NB4 (cell line): ENCODE measurements at regions not wholly inside any gene's neighbourhood (a gene's known extent, or its start where the extent isn't known, plus 50 kb on each side); places are given as distances from the start of the nearest gene placed in this dataset.

ENCODE experiments used
- DNase-seq: peaks from one replicate; pipeline ENCODE4 v3.0.0; 2010; ENCODE audit warnings: low read depth
- H3K4me3 ChIP-seq: one replicate; pipeline ENCODE4 v1.5.1; 2011; ENCODE audit warnings: mild to moderate bottlenecking, low read depth, low read length, moderate library complexity
- MYC ChIP-seq: IDR thresholded peaks from 2 replicates; pipeline ENCODE4 v1.6.1; 2011; ENCODE audit warnings: low read depth, low read length
- POLR2A ChIP-seq: IDR thresholded peaks from 2 replicates; pipeline ENCODE4 v1.6.1; 2011; ENCODE audit warnings: mild to moderate bottlenecking; ENCODE audit not compliant: insufficient read length; ENCODE audit errors: extremely low read depth
- TF ChIP-seq, protein P1 (sequence below): IDR thresholded peaks from one replicate; pipeline ENCODE4 v1.5.1; 2012; ENCODE audit warnings: low read depth, low read length
- TF ChIP-seq, protein P2 (sequence below): IDR thresholded peaks from 2 replicates; pipeline ENCODE4 v1.6.1; 2011; ENCODE audit warnings: low read depth, low read length

DNA sequence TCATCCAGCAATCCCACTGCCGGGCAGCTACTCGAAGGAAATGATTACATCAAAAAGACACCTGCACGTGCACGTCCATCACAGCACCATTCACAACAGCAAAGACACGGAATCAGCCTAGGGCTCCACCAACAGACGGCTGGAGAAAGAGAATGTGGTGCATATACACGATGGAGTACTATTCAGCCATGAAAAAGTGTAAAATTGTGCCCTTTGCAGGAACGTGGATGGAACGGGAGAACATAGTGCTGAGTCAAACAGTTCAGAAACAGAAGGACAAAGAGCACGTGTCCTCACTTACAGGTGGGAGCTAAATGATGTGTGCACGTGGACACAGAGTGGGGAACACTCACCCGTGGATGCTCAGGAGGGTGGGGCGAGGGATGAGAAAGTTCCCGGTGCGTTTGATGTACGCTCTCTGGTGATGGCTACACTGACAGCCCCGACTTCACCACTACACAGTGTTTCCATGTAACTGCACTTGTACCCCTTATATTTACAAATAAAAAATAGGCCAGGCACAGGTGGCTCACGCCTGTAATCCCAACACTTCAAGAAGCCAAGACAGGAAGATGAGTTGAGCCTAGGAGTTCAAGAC lies 92.0 kb downstream of the PDGFA start:
- TF ChIP-seq, protein P1, sequence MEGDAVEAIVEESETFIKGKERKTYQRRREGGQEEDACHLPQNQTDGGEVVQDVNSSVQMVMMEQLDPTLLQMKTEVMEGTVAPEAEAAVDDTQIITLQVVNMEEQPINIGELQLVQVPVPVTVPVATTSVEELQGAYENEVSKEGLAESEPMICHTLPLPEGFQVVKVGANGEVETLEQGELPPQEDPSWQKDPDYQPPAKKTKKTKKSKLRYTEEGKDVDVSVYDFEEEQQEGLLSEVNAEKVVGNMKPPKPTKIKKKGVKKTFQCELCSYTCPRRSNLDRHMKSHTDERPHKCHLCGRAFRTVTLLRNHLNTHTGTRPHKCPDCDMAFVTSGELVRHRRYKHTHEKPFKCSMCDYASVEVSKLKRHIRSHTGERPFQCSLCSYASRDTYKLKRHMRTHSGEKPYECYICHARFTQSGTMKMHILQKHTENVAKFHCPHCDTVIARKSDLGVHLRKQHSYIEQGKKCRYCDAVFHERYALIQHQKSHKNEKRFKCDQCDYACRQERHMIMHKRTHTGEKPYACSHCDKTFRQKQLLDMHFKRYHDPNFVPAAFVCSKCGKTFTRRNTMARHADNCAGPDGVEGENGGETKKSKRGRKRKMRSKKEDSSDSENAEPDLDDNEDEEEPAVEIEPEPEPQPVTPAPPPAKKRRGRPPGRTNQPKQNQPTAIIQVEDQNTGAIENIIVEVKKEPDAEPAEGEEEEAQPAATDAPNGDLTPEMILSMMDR: no peak
- TF ChIP-seq MYC (no peak), POLR2A (no peak)
- TF ChIP-seq, protein P2, sequence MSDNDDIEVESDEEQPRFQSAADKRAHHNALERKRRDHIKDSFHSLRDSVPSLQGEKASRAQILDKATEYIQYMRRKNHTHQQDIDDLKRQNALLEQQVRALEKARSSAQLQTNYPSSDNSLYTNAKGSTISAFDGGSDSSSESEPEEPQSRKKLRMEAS: no peak
- no peak for DNase-seq
- no peak overlapping the region for H3K4me3 ChIP-seq

DNA sequence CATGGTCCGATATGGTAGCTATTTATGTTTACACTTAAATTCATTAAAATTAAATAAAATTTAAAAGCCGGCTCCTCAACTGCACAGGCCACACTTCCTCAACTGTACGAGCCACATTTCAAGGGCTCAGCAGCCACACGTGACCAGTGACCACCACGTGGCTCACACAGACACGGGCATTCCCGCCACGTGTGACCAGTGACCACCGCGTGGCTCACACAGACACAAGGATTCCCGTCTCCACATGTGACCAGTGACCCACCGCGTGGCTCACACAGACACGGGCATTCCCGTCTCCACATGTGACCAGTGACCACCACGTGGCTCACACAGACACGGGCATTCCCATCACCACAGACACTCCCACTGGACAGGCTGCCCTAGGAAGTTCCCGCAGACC lies 91.3 kb downstream of the PDGFA start:
- no peak overlapping the region for H3K4me3 ChIP-seq
- TF ChIP-seq MYC (no peak), POLR2A (no peak)
- TF ChIP-seq, protein P1: no peak
- TF ChIP-seq, protein P2: no peak
- no peak for DNase-seq

DNA sequence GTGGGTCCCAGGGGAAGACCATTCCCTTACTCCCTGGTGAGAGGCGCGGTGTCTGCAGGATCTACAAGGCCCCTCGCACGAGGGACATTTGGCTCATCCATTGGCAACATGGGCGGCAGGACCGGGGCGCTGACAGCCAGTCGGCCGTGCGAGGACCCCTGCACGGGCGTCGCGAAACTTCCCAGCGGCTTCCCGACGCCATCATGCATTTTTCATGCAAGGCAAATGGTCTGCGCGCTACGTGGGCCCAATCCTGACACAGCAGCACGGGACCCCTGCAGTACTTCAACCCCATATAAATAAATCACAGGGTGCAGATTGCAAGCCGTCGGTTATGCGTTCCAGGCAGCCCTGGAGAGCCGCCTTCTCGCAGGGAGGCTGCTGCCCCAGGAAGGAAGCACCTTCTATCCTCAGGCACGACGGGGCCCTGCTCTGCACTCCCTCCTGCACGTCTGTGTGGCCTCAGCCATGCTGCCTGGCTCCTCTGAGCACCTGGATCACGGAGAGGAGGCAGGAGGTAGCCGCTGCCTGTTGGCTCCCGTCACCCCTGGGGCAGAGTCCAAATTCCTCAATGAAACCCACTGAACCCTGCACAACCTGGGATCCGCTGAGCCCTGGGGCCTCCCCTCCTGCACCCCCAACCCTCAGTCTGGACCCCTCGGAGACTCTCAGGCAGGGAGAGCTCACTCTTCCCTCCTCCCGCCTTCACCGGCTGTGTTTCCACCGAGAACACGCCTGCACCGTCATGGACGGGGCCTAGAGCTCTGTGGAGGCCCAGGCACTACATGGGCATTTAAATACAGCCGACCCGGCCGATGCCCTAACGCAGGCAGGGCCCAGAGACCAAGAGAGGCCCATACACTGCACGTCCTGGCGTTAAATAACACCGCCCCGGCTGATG lies 90.5 kb downstream of the PDGFA start:
- TF ChIP-seq, protein P1: no peak
- TF ChIP-seq POLR2A (no peak), MYC (no peak)
- TF ChIP-seq, protein P2: no peak
- no peak for DNase-seq
- H3K4me3 ChIP-seq: no peak overlapping the region

DNA sequence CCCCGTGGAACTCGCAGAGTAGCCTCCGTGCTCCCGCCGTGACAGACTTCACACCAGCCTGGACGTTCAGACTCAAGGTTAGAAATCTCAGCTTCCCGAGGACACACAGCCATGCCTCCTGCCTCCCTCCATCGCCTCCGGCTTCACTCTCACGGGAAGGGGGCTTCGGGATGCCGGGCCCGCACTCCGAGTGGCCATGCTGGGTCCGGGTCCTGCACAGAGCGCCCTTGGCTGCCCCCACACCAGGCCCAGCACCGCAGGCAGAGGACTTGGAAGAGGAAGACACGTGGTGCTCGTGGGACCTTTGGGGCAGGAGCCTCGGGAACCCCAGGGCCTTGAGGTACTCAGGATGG lies 89.8 kb downstream of the PDGFA start:
- TF ChIP-seq, protein P1: no peak
- TF ChIP-seq, protein P2: no peak
- no peak for TF ChIP-seq POLR2A
- no peak for TF ChIP-seq MYC
- H3K4me3 ChIP-seq: no peak overlapping the region
- DNase-seq: no peak

GRCh38 chr7:431041-431440 lies 88.6 kb downstream of the PDGFA start:
- TF ChIP-seq POLR2A (no peak), MYC (no peak)
- TF ChIP-seq, protein P2: no peak
- TF ChIP-seq, protein P1: no peak
- no peak overlapping the region for H3K4me3 ChIP-seq
- no peak for DNase-seq
